Stomach (tissue), 4 donors: ENCODE measurements at regions not wholly inside any gene's neighbourhood (a gene's known extent, or its start where the extent isn't known, plus 50 kb on each side); places are given as distances from the start of the nearest gene placed in this dataset.

Experiments used
- CTCF ChIP-seq, 7 experiments: fragments of 450-650 bp in 4 of 7; fragments of 200-600 bp in 3 of 7; sonication (generic) in 3 of 7; IDR thresholded peaks; one replicate each; pipeline ENCODE4 v1.5.1; 2016 to 2019; ENCODE audit warnings: antibody characterized with exemption in 7 of 7, control low read depth in 2 of 7, mild to moderate bottlenecking in 1 of 7
- EP300 ChIP-seq: sonication (generic); formaldehyde crosslinking; IDR thresholded peaks from one replicate; pipeline ENCODE4 v1.6.1; 2017; ENCODE audit warnings: antibody characterized with exemption
- POLR2AphosphoS5 ChIP-seq, 3 donors: sonication (generic); formaldehyde crosslinking; IDR thresholded peaks; one replicate each; pipeline ENCODE4 v1.6.1; 2016; ENCODE audit warnings: antibody characterized with exemption in 3 of 3

DNA sequence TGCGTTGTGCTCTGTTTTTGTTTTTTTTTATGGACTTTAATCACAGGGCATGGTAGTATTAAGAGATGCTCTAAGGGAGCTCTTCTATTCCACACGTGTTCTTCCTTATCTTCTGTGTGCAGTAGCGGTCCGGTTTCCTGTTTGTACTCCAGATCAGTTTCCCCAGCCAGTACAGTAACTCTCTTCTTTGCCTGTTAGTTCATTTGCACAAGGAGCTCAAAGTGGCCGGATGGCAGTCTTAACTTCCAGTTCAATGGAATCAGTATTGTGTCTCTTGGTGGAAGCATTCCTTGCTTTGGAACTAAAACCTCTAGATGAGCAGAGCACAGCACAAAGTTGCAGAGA lies 122.0 kb downstream of the KLF13 start:
- TF ChIP-seq EP300, result no peak
- TF ChIP-seq CTCF (IDR thresholded peaks at IDR 0.05), result no peak
- TF ChIP-seq POLR2AphosphoS5 (IDR thresholded peaks at IDR 0.05), result no peak
